ENCODE measurements at regions not wholly inside any gene's neighbourhood (a gene's known extent, or its start where the extent isn't known, plus 50 kb on each side); places are given as distances from the start of the nearest gene placed in this dataset.

DNA sequence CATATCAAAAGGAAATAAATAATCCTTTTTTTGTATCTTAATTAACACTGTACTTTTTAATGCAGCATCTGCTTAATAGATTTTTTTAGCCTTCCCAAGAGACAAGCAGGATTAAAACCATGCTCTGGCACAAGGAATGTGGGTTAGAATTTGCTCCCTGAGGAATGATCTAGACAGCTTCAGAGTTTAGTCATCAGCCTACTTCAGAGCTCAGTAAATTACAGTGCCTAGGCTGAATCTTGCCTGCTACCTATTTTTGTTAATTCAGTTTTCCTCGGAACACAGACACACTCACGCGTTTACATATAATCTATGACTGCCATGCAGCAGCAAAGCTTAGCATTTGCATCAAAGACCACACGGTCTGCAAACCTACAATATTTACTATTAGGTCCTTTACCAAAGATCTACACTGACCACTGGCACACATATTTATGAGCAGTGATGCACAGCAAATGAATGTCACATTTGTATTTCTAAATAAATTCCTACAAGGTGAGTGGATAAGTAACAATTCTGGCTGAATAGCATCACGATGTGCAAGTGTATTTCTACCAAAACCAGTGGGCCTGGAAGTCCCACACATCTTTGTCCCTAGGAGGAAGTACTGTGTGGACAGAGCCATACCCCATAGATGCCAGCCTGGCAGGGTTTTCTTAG, 309.8 kb upstream of the TMEM132C start:
- no peak for ATAC-seq (ENCODE audit: low read depth)
- no peak for DNase-seq (ENCODE audit: low spot score)
- no peak for TF ChIP-seq CTCF (IDR thresholded peaks at IDR 0.05; ENCODE audit: poor library complexity, severe bottlenecking)
- Histone ChIP-seq H3K36me3 (ENCODE audit: low read depth) (no peaks in the 10 kb centered on the region), H3K27ac (ENCODE audit: poor library complexity, severe bottlenecking) (no peak overlapping the region), H3K4me1 (ENCODE audit: insufficient read depth, poor library complexity, severe bottlenecking) (no peaks in the 10 kb centered on the region), H3K27me3 (ENCODE audit: insufficient read depth, poor library complexity, severe bottlenecking) (no peaks in the 10 kb centered on the region), H3K9me3 (ENCODE audit: severe bottlenecking) (no peaks in the 10 kb centered on the region), H3K4me3 (ENCODE audit: severe bottlenecking) (no peak overlapping the region)

DNA sequence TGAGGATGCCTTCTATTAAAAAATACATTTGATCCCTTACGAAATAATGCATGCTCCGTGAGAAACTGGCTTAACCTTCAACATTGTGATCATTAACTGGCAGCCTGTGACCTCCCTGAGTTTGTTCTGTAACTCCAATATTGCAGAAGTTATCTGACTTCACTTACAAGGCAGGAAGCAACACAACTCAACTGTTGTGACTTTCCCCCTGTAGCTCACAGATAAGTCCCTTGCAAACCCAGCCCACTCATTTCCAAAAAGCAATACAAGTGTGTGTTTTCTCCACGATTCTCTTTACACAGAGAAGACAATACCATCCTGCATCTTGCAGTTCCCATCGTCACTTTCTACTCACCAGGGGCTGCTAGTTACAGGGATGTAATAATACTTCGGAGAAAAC, 304.7 kb upstream of the TMEM132C start:
- no peaks in the 10 kb centered on the region for H3K9me3 ChIP-seq (ENCODE audit: severe bottlenecking)
- no peaks in the 10 kb centered on the region for H3K36me3 ChIP-seq (ENCODE audit: low read depth)
- H3K4me3 ChIP-seq (ENCODE audit: severe bottlenecking) = no peak overlapping the region
- H3K27me3 ChIP-seq (ENCODE audit: insufficient read depth, poor library complexity, severe bottlenecking) = no peaks in the 10 kb centered on the region
- no peak for ATAC-seq (ENCODE audit: low read depth)
- no peaks in the 10 kb centered on the region for H3K4me1 ChIP-seq (ENCODE audit: insufficient read depth, poor library complexity, severe bottlenecking)
- no peak for TF ChIP-seq CTCF (IDR thresholded peaks at IDR 0.05; ENCODE audit: poor library complexity, severe bottlenecking)
- no peak overlapping the region for H3K27ac ChIP-seq (ENCODE audit: poor library complexity, severe bottlenecking)
- DNase-seq (ENCODE audit: low spot score) = no peak

GRCh38 chr12:127963933-127964332, 303.0 kb upstream of the TMEM132C start:
- no peak for DNase-seq (ENCODE audit: low spot score)
- no peak for TF ChIP-seq CTCF (IDR thresholded peaks at IDR 0.05; ENCODE audit: poor library complexity, severe bottlenecking)
- Histone ChIP-seq H3K4me3 (ENCODE audit: severe bottlenecking) (no peak overlapping the region), H3K27ac (ENCODE audit: poor library complexity, severe bottlenecking) (no peak overlapping the region), H3K9me3 (ENCODE audit: severe bottlenecking) (no peaks in the 10 kb centered on the region), H3K27me3 (ENCODE audit: insufficient read depth, poor library complexity, severe bottlenecking) (no peaks in the 10 kb centered on the region), H3K36me3 (ENCODE audit: low read depth) (no peaks in the 10 kb centered on the region), H3K4me1 (ENCODE audit: insufficient read depth, poor library complexity, severe bottlenecking) (no peaks in the 10 kb centered on the region)
- ATAC-seq (ENCODE audit: low read depth) = no peak

DNA sequence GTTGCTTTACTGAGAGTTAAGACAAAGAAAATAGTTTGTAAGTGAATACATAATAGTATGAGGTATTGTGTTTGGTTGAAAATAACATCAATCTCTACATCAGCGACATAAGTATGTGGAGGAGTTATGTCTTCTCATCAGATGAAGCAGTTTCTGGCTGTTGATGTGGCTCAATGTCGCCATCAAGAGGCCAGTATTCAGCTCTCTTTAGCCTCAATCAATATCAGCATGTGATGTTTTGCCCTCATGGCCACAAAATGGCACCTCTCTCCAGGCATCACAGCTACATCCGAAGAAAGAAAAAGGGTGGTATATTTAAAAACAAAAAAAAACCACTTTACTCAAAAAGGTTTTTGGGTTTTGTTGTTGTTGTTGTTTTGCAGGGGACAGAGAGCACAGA, 302.3 kb upstream of the TMEM132C start:
- Histone ChIP-seq H3K27ac (ENCODE audit: poor library complexity, severe bottlenecking) (no peak overlapping the region), H3K36me3 (ENCODE audit: low read depth) (no peaks in the 10 kb centered on the region), H3K27me3 (ENCODE audit: insufficient read depth, poor library complexity, severe bottlenecking) (no peaks in the 10 kb centered on the region), H3K4me1 (ENCODE audit: insufficient read depth, poor library complexity, severe bottlenecking) (no peaks in the 10 kb centered on the region), H3K9me3 (ENCODE audit: severe bottlenecking) (no peaks in the 10 kb centered on the region), H3K4me3 (ENCODE audit: severe bottlenecking) (no peak overlapping the region)
- DNase-seq (ENCODE audit: low spot score) = no peak
- ATAC-seq (ENCODE audit: low read depth) = no peak
- TF ChIP-seq CTCF (IDR thresholded peaks at IDR 0.05; ENCODE audit: poor library complexity, severe bottlenecking) = no peak

DNA sequence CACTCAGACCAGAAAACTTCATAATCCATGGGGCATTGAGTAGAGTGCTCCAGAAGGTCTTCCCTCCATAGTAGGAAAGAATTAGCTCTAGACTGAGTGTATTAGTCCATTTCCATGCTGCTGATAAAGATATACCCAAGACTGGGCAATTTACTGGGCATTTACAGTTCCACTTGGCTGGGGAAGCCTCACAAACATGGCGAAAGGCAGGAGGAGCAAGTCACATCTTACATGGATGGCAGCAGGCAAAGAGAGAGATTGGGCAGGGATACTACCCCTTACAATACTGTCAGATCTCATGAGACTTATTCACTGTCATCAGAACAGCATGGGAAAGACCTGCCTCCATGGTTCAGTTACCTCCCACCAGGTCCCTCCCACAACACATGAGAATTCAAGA, 300.6 kb upstream of the TMEM132C start:
- Histone ChIP-seq H3K9me3 (ENCODE audit: severe bottlenecking) (no peaks in the 10 kb centered on the region), H3K27ac (ENCODE audit: poor library complexity, severe bottlenecking) (no peak overlapping the region), H3K4me1 (ENCODE audit: insufficient read depth, poor library complexity, severe bottlenecking) (no peaks in the 10 kb centered on the region), H3K27me3 (ENCODE audit: insufficient read depth, poor library complexity, severe bottlenecking) (no peaks in the 10 kb centered on the region), H3K4me3 (ENCODE audit: severe bottlenecking) (no peak overlapping the region), H3K36me3 (ENCODE audit: low read depth) (no peaks in the 10 kb centered on the region)
- no peak for TF ChIP-seq CTCF (IDR thresholded peaks at IDR 0.05; ENCODE audit: poor library complexity, severe bottlenecking)
- no peak for DNase-seq (ENCODE audit: low spot score)
- ATAC-seq (ENCODE audit: low read depth) = no peak
